HCT116 (cell line): ENCODE measurements at regions not wholly inside any gene's neighbourhood (a gene's known extent, or its start where the extent isn't known, plus 50 kb on each side); places are given as distances from the start of the nearest gene placed in this dataset.

Source experiments
- ATAC-seq: fragments of 200-7000 bp; cut with Tn5 transposase; 2 replicates; pipeline ENCODE4 v1.9.1; 2020; ENCODE audit warnings: mild to moderate bottlenecking, moderate library complexity
- BruUV-seq: library from RNA; stranded (reverse); fragments of 400-500 nt; replicated peaks from 2 replicates; lab custom pipeline; 2021; lab: Mats Ljungman, UMichigan
- CTCF ChIA-PET: fragments of 300-600 bp; sonication (Branson Sonifier 250); formaldehyde crosslinking; loops from one replicate; lab custom pipeline; 2021; ENCODE audit warnings: antibody characterized with exemption; lab: Charles Lee
- POLR2A ChIA-PET: fragments of 300-600, 350-600 bp; sonication (Branson Sonifier 250); formaldehyde crosslinking; loops from one replicate; lab custom pipeline; 2021; ENCODE audit warnings: antibody characterized with exemption; lab: Charles Lee
- RAD21 ChIA-PET, 2 experiments: fragments of 300-600 bp; sonication (Branson Sonifier 250); formaldehyde crosslinking; loops; one replicate each; lab custom pipeline; 2023; ENCODE audit warnings: low total read pairs in 2 of 2; ENCODE audit not compliant: uncharacterized antibody in 2 of 2, unreplicated experiment in 2 of 2, low non-redundant PET in 1 of 2; lab: Charles Lee
- DNase-seq: peaks from one replicate; pipeline ENCODE4 v3.0.0-alpha.2; 2010; ENCODE audit warnings: low read depth, low spot score
- H2AFZ ChIP-seq: fragments of 200-600 bp; shearing (Covaris generic), sonication (generic); 2 replicates; pipeline ENCODE4 v1.6.1; 2017; ENCODE audit warnings: low read depth, mixed run types, mixed read lengths, antibody characterized with exemption, low read length; ENCODE audit not compliant: poor library complexity, severe bottlenecking
- H3K27ac ChIP-seq: 2 replicates; pipeline ENCODE4 v1.5.1; 2012; ENCODE audit warnings: low read depth, low read length
- H3K27me3 ChIP-seq: fragments of 200-600 bp; sonication (generic); 2 replicates; pipeline ENCODE4 v1.6.1; 2016; ENCODE audit warnings: mixed run types, low read length, mixed read lengths; ENCODE audit not compliant: insufficient read depth
- H3K36me3 ChIP-seq, 2 experiments: fragments of 200-500 bp in 1 of 2; fragments of 200-600 bp in 1 of 2; sonication (Bioruptor generic) in 1 of 2; sonication (generic) in 1 of 2; 2 replicates each; pipeline versions ENCODE4 v1.5.1 to v1.6.1; 2014 to 2016; ENCODE audit warnings: low read length in 2 of 2, inconsistent platforms in 1 of 2, mixed read lengths in 1 of 2, mixed run types in 1 of 2; ENCODE audit not compliant: insufficient read depth in 2 of 2, control insufficient read depth in 1 of 2
- H3K4me1 ChIP-seq, 2 experiments: fragments of 200-600 bp in 1 of 2; sonication (generic) in 1 of 2; 2 replicates each; pipeline versions ENCODE4 v1.5.1 to v1.6.1; 2012 to 2017; ENCODE audit warnings: low read length in 2 of 2, inconsistent platforms in 1 of 2, mild to moderate bottlenecking in 1 of 2, mixed read lengths in 1 of 2, mixed run types in 1 of 2, moderate library complexity in 1 of 2; ENCODE audit not compliant: insufficient read depth in 2 of 2, control insufficient read depth in 1 of 2
- H3K4me2 ChIP-seq: fragments of 200-600 bp; sonication (generic); 2 replicates; pipeline ENCODE4 v1.6.1; 2017; ENCODE audit warnings: mixed run types, low read length, mixed read lengths
- H3K4me3 ChIP-seq, 2 experiments: fragments of 200-600 bp in 1 of 2; sonication (generic) in 1 of 2; replicated peaks in 1 of 2; 2 replicates each; pipeline ENCODE4 v1.5.1; 2011 to 2016; ENCODE audit warnings: low read length in 2 of 2, control low read depth in 1 of 2, low read depth in 1 of 2, mild to moderate bottlenecking in 1 of 2, mixed read lengths in 1 of 2, mixed run types in 1 of 2
- H3K79me2 ChIP-seq: fragments of 200-600 bp; sonication (generic); 2 replicates; pipeline ENCODE4 v1.6.1; 2017; ENCODE audit warnings: mild to moderate bottlenecking, mixed run types, low read length, moderate library complexity, mixed read lengths; ENCODE audit not compliant: insufficient read depth
- H3K9ac ChIP-seq: fragments of 200-600 bp; sonication (generic); 2 replicates; pipeline ENCODE4 v1.6.1; 2016; ENCODE audit warnings: low read length, mixed read lengths
- H3K9me2 ChIP-seq: fragments of 200-600 bp; sonication (generic), shearing (Covaris generic); 2 replicates; pipeline ENCODE4 v1.6.1; 2017; ENCODE audit warnings: mixed run types, mild to moderate bottlenecking, moderate library complexity; ENCODE audit not compliant: insufficient read depth
- H3K9me3 ChIP-seq, 2 experiments: fragments of 200-500 bp in 1 of 2; fragments of 200-600 bp in 1 of 2; sonication (Bioruptor generic) in 1 of 2; sonication (generic) in 1 of 2; 2 replicates each; pipeline ENCODE4 v1.6.1; 2014 to 2017; ENCODE audit warnings: low read length in 2 of 2, mixed read lengths in 2 of 2, inconsistent platforms in 1 of 2, low read depth in 1 of 2, mild to moderate bottlenecking in 1 of 2, mixed run types in 1 of 2, moderate library complexity in 1 of 2; ENCODE audit not compliant: control insufficient read depth in 1 of 2, insufficient read depth in 1 of 2
- H4K20me1 ChIP-seq: fragments of 200-600 bp; sonication (generic), shearing (Covaris generic); 2 replicates; pipeline ENCODE4 v1.6.1; 2017; ENCODE audit warnings: mixed run types, mild to moderate bottlenecking, moderate library complexity; ENCODE audit not compliant: insufficient read depth
- ATF3 ChIP-seq: IDR thresholded peaks from 2 replicates; pipeline ENCODE4 v1.6.1; 2012
- CBX3 ChIP-seq: IDR thresholded peaks from 2 replicates; pipeline ENCODE4 v1.6.1; 2012; ENCODE audit warnings: low read depth
- CEBPB ChIP-seq: IDR thresholded peaks from 2 replicates; pipeline ENCODE4 v1.6.1; 2012; ENCODE audit warnings: low read depth
- CTCF ChIP-seq, 3 experiments: fragments of 200-600 bp in 1 of 3; sonication (generic) in 1 of 3; IDR thresholded peaks in 2 of 3; conservative IDR thresholded peaks in 1 of 3; 2 replicates each; pipeline ENCODE4 v1.5.1; 2012 to 2017; ENCODE audit warnings: low read depth in 2 of 3, low read length in 2 of 3, antibody characterized with exemption in 1 of 3, borderline replicate concordance in 1 of 3, control low read depth in 1 of 3, mild to moderate bottlenecking in 1 of 3, mixed read lengths in 1 of 3, mixed run types in 1 of 3, moderate library complexity in 1 of 3; ENCODE audit not compliant: insufficient read depth in 1 of 3
- EGR1 ChIP-seq: IDR thresholded peaks from 2 replicates; pipeline ENCODE4 v1.6.1; 2012; ENCODE audit warnings: low read depth
- ELF1 ChIP-seq: IDR thresholded peaks from 2 replicates; pipeline ENCODE4 v1.6.1; 2012; ENCODE audit warnings: low read depth, borderline replicate concordance
- FOSL1 ChIP-seq: IDR thresholded peaks from 2 replicates; pipeline ENCODE4 v1.6.1; 2012; ENCODE audit warnings: low read depth
- JUND ChIP-seq: IDR thresholded peaks from 2 replicates; pipeline ENCODE4 v1.6.1; 2012
- POLR2A ChIP-seq: IDR thresholded peaks from 2 replicates; pipeline ENCODE4 v1.7.0; 2011; ENCODE audit warnings: borderline replicate concordance; ENCODE audit not compliant: insufficient read depth, insufficient read length; ENCODE audit errors: extremely low read depth
- POLR2AphosphoS5 ChIP-seq: IDR thresholded peaks from 2 replicates; pipeline ENCODE4 v1.6.1; 2011; ENCODE audit warnings: mild to moderate bottlenecking, low read depth, low read length, moderate library complexity
- RAD21 ChIP-seq: IDR thresholded peaks from 2 replicates; pipeline ENCODE4 v1.6.1; 2012; ENCODE audit warnings: low read depth, mild to moderate bottlenecking
- SP1 ChIP-seq: IDR thresholded peaks from 2 replicates; pipeline ENCODE4 v1.6.1; 2012; ENCODE audit warnings: low read depth
- YY1 ChIP-seq: IDR thresholded peaks from 2 replicates; pipeline ENCODE4 v1.6.1; 2011; ENCODE audit warnings: low read length, low read depth, moderate library complexity, mild to moderate bottlenecking; ENCODE audit not compliant: insufficient replicate concordance; ENCODE audit errors: extremely low read depth
- ZFX ChIP-seq: fragments of 450-650 bp; IDR thresholded peaks from 2 replicates; pipeline ENCODE4 v1.6.1; 2017
- ZNF274 ChIP-seq: fragments of 200-500 bp; sonication (Bioruptor generic); IDR thresholded peaks from 2 replicates; pipeline ENCODE4 v1.6.1; 2014; ENCODE audit warnings: mild to moderate bottlenecking, low read depth, low read length, inconsistent platforms
- intact Hi-C: fragments of 100-400 bp; cut with micrococcal nuclease; formaldehyde crosslinking; loops from 2 replicates; pipeline ENCODE4 v1.10.0; 2022
- TF ChIP-seq, protein P1 (sequence below): IDR thresholded peaks from 2 replicates; pipeline ENCODE4 v1.6.1; 2012

GRCh38 chr18:37673671-37674070 lies 108.1 kb upstream of the CELF4 start:
- CTCF ChIA-PET, result no interaction called here

More at GRCh38 chr18:37673671-37674070, 108.1 kb upstream of the CELF4 start:
- Histone ChIP-seq H3K4me1 (peaks cover 0 to 20% of the 10 kb centered on the region in 2 experiments; a peak in 2 of 4 replicates), H3K9me2 (no peaks in the 10 kb centered on the region), H3K9ac (no peak overlapping the region), H3K27me3 (no peaks in the 10 kb centered on the region), H4K20me1 (no peaks in the 10 kb centered on the region), H3K79me2 (no peaks in the 10 kb centered on the region), H3K36me3 (no peaks in the 10 kb centered on the region), H3K27ac (no peak overlapping the region), H3K4me2 (no peak overlapping the region), H3K9me3 (no peaks in the 10 kb centered on the region), H2AFZ (no peak overlapping the region), H3K4me3 (no peak overlapping the region)
- BruUV-seq, result no TSS peak
- intact Hi-C loops, result no loop called here
- DNase-seq (no peak), ATAC-seq (no peak)
- ChIA-PET RAD21 (no interaction called here), POLR2A (interaction anchor here (1.1 kb wide), 1 partner anchor 18 kb away, joined by 3 read pairs; no protein-coding TSS in a partner anchor)
- TF ChIP-seq CBX3, result no peak
- TF ChIP-seq RAD21, result no peak
- no peak for TF ChIP-seq JUND
- no peak for TF ChIP-seq ZNF274
- no peak for TF ChIP-seq ATF3
- TF ChIP-seq CTCF (IDR thresholded peaks at IDR 0.05 in 2 of 3, conservative IDR thresholded peaks at IDR 0.05 in 1 of 3; ENCODE audit: borderline replicate concordance in 1 of 3, insufficient read depth in 1 of 3, low read depth in 2 of 3, low read length in 2 of 3), result no peak
- no peak for TF ChIP-seq FOSL1
- TF ChIP-seq ELF1, result no peak
- TF ChIP-seq, protein P1, sequence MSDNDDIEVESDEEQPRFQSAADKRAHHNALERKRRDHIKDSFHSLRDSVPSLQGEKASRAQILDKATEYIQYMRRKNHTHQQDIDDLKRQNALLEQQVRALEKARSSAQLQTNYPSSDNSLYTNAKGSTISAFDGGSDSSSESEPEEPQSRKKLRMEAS, result no peak
- TF ChIP-seq POLR2AphosphoS5, result no peak
- no peak for TF ChIP-seq EGR1
- TF ChIP-seq ZFX, result no peak
- TF ChIP-seq YY1, result no peak
- no peak for TF ChIP-seq CEBPB
- no peak for TF ChIP-seq SP1
- TF ChIP-seq POLR2A, result no peak
